ENCODE measurements at regions not wholly inside any gene's neighbourhood (a gene's known extent, or its start where the extent isn't known, plus 50 kb on each side); places are given as distances from the start of the nearest gene placed in this dataset.

DNA sequence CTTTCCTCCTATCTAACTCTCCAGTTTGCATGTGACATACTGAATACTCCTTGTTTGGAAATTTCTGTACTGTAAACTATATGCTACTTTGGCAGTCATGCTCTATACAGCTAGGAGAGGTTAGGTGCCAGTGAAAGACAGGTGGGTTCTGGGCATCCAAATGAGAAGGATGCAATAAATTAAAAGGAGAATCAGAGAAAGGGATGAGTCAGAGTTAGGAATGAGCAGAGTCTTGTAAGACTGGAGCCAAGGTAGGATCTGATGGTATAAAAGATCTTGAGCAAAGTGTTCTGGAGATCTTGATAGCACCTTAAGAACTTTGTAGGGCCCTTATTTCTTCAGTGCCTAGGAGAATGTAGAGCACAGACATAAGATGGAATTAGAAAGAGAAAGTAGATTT is 58.7 kb upstream of the STAM2 start:
- TF ChIP-seq GABPA (IDR thresholded peaks at IDR 0.05; ENCODE audit: low read depth) (no peak), EZH2phosphoT487 (IDR thresholded peaks at IDR 0.05; ENCODE audit: borderline replicate concordance, low read depth) (no peak), SMC3 (IDR thresholded peaks at IDR 0.05; ENCODE audit: low read depth, low read length) (no peak), NRF1 (IDR thresholded peaks at IDR 0.05; ENCODE audit: low read depth, low read length) (no peak), YY1 (IDR thresholded peaks at IDR 0.05; ENCODE audit: low read depth) (no peak), MEF2A (IDR thresholded peaks at IDR 0.05; ENCODE audit: borderline replicate concordance, low read depth) (no peak), RFX5 (IDR thresholded peaks at IDR 0.05; ENCODE audit: low read length) (no peak), CHD2 (IDR thresholded peaks at IDR 0.05; ENCODE audit: low read length, partially characterized antibody) (no peak), EP300 (IDR thresholded peaks at IDR 0.05; ENCODE audit: borderline replicate concordance in 1 of 2, low read depth in 1 of 2, low read length in 1 of 2) (no peak), RXRA (IDR thresholded peaks at IDR 0.05; ENCODE audit: borderline replicate concordance, low read depth) (no peak), FOXJ3 (CRISPR knock-in tag; IDR thresholded peaks at IDR 0.05) (no peak), RAD21 (IDR thresholded peaks at IDR 0.05; ENCODE audit: low read length) (no peak), MXI1 (IDR thresholded peaks at IDR 0.05; ENCODE audit: low read depth, low read length) (no peak), TEAD4 (IDR thresholded peaks at IDR 0.05; ENCODE audit: borderline replicate concordance, insufficient read depth) (no peak), JUND (IDR thresholded peaks at IDR 0.05) (no peak), RCOR1 (IDR thresholded peaks at IDR 0.05; ENCODE audit: low read length) (no peak)
- TF ChIP-seq, protein P1, sequence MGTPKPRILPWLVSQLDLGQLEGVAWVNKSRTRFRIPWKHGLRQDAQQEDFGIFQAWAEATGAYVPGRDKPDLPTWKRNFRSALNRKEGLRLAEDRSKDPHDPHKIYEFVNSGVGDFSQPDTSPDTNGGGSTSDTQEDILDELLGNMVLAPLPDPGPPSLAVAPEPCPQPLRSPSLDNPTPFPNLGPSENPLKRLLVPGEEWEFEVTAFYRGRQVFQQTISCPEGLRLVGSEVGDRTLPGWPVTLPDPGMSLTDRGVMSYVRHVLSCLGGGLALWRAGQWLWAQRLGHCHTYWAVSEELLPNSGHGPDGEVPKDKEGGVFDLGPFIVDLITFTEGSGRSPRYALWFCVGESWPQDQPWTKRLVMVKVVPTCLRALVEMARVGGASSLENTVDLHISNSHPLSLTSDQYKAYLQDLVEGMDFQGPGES (IDR thresholded peaks at IDR 0.05; ENCODE audit: low read depth, low read length) = no peak
- TF ChIP-seq, protein P2, sequence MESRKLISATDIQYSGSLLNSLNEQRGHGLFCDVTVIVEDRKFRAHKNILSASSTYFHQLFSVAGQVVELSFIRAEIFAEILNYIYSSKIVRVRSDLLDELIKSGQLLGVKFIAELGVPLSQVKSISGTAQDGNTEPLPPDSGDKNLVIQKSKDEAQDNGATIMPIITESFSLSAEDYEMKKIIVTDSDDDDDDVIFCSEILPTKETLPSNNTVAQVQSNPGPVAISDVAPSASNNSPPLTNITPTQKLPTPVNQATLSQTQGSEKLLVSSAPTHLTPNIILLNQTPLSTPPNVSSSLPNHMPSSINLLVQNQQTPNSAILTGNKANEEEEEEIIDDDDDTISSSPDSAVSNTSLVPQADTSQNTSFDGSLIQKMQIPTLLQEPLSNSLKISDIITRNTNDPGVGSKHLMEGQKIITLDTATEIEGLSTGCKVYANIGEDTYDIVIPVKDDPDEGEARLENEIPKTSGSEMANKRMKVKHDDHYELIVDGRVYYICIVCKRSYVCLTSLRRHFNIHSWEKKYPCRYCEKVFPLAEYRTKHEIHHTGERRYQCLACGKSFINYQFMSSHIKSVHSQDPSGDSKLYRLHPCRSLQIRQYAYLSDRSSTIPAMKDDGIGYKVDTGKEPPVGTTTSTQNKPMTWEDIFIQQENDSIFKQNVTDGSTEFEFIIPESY (IDR thresholded peaks at IDR 0.05; ENCODE audit: borderline replicate concordance, low read depth) = no peak
- TF ChIP-seq, protein P3, sequence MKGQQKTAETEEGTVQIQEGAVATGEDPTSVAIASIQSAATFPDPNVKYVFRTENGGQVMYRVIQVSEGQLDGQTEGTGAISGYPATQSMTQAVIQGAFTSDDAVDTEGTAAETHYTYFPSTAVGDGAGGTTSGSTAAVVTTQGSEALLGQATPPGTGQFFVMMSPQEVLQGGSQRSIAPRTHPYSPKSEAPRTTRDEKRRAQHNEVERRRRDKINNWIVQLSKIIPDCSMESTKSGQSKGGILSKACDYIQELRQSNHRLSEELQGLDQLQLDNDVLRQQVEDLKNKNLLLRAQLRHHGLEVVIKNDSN (IDR thresholded peaks at IDR 0.05; ENCODE audit: borderline replicate concordance, low read depth) = no peak
- TF ChIP-seq, protein P4, sequence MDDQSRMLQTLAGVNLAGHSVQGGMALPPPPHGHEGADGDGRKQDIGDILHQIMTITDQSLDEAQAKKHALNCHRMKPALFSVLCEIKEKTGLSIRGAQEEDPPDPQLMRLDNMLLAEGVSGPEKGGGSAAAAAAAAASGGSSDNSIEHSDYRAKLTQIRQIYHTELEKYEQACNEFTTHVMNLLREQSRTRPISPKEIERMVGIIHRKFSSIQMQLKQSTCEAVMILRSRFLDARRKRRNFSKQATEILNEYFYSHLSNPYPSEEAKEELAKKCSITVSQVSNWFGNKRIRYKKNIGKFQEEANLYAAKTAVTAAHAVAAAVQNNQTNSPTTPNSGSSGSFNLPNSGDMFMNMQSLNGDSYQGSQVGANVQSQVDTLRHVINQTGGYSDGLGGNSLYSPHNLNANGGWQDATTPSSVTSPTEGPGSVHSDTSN (IDR thresholded peaks at IDR 0.05) = no peak
- Histone ChIP-seq H4K20me1 (ENCODE audit: insufficient read depth) (no peaks in the 10 kb centered on the region), H3K9ac (no peak overlapping the region), H3K4me1 (ENCODE audit: control insufficient read depth in 1 of 2, insufficient read depth in 2 of 2, low read depth in 1 of 2, low read length in 1 of 2) (no peaks in the 10 kb centered on the region), H2AFZ (ENCODE audit: low read depth) (no peak overlapping the region), H3K36me3 (replicated peaks in 1 of 2; ENCODE audit: control insufficient read depth in 1 of 2, insufficient read depth in 2 of 2, low read length in 1 of 2) (no peaks in the 10 kb centered on the region), H3K27ac (ENCODE audit: low read depth in 2 of 2, low read length in 1 of 2) (no peak overlapping the region), H3K9me2 (no peaks in the 10 kb centered on the region), H3F3A (replicated peaks; ENCODE audit: insufficient read depth) (no peaks in the 10 kb centered on the region), H3K4me2 (no peak overlapping the region), H3K4me3 (ENCODE audit: low read depth in 2 of 2, low read length in 1 of 2) (no peak overlapping the region), H3K9me3 (no peaks in the 10 kb centered on the region), H3K79me2 (ENCODE audit: insufficient read depth) (no peaks in the 10 kb centered on the region), H3K27me3 (ENCODE audit: insufficient read depth) (no peaks in the 10 kb centered on the region)
- CTCF ChIA-PET = no interaction called here
- POLR2A ChIA-PET = no interaction called here
- no peak for DNase-seq
